ENCODE measurements at regions not wholly inside any gene's neighbourhood (a gene's known extent, or its start where the extent isn't known, plus 50 kb on each side); places are given as distances from the start of the nearest gene placed in this dataset.
A peak's percentile ranks its signal among the peaks of the same experiment; 100 is the strongest.

DNA sequence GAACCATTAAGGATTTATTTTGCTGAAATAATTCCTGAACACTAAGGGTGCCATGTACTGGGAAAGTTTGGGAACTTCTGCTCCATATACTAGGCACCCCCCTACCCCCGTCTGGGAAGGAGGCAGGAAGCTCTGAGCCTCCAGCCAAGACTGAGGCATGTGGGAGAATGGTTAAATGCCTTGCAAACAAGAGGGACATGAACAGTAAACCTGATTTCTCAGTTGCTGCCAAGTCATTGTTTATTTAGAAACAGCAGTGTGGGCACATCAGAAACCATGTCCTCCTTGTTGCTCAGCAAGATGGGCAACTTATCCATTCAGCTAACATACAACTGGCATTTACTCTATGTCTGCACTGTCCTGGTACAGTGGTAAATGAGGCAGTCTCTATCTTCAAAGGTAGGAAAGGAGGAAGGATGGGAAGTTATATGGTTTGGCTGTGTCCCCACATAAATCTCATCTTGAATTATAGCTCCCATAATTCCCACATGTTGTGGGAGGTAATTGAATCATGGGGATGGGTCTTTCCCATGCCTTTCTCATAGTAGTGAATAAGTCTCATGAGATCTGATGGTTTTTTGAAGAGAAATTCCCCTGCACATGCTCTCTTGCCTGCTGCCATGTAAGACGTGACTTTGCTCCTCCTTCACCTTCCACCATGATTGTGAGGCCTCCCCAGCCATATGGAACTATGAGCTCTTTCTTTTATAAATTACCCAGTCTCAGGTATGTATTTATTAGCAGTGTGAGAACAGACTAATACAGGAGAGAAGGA, 459.1 kb downstream of the MIAT start:
- H3K4me1 ChIP-seq: peaks cover 4 to 33% (median 16%) of the 10 kb centered on the region in 4 donors
- H3K27me3 ChIP-seq: no peaks in the 10 kb centered on the region
- H3K36me3 ChIP-seq: no peaks in the 10 kb centered on the region
- intact Hi-C loops (cut with DNase I; ENCODE audit: low total_unique reads): no loop called here
- peaks cover 0 to 9% (median 4%) of the 10 kb centered on the region in 4 donors for H3K9me3 ChIP-seq
- 34 to 64% (median 41%) methylated on average over 2 of the region's 2 CpGs for WGBS, 5 donors
- H3K27ac ChIP-seq: peak overlapping the region in 3 of 5 donors; percentile 10 to 66 (median 56)
- no peak overlapping the region for H3K4me3 ChIP-seq
- DNase-seq: no peak
- no peak for TF ChIP-seq POLR2A (IDR thresholded peaks at IDR 0.05)
- TF ChIP-seq POLR2AphosphoS5 (IDR thresholded peaks at IDR 0.05): peak in 1 of 3 donors; percentile 10

DNA sequence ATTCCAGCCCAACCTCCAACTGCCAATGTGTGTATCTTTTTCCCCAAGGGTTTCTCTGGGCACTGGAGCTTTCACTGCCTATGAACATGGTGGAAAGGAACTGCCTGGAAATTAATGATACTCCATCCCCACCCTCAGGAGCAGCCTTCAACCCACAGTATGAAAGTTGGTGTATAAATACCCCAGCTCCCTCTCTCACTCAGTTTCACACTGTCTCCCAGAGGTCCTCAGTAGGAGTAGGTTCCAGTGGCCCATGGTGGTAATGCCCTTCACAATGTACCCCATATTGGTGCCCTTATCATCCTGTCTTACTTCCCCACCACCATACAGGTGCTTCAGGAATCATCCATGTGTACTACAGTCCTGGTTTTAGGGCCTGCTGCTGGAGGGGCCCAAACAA, 462.6 kb downstream of the MIAT start:
- no peak for DNase-seq
- Histone ChIP-seq H3K27me3 (no peaks in the 10 kb centered on the region), H3K9me3 (peaks cover 0 to 9% (median 4%) of the 10 kb centered on the region in 4 donors), H3K4me1 (peaks cover 0 to 21% (median 12%) of the 10 kb centered on the region in 4 donors), H3K27ac (no peak overlapping the region), H3K4me3 (no peak overlapping the region), H3K36me3 (no peaks in the 10 kb centered on the region)
- intact Hi-C loops (cut with DNase I; ENCODE audit: low total_unique reads): no loop called here
- no peak for TF ChIP-seq EP300 (IDR thresholded peaks at IDR 0.05)
- TF ChIP-seq, protein P1, sequence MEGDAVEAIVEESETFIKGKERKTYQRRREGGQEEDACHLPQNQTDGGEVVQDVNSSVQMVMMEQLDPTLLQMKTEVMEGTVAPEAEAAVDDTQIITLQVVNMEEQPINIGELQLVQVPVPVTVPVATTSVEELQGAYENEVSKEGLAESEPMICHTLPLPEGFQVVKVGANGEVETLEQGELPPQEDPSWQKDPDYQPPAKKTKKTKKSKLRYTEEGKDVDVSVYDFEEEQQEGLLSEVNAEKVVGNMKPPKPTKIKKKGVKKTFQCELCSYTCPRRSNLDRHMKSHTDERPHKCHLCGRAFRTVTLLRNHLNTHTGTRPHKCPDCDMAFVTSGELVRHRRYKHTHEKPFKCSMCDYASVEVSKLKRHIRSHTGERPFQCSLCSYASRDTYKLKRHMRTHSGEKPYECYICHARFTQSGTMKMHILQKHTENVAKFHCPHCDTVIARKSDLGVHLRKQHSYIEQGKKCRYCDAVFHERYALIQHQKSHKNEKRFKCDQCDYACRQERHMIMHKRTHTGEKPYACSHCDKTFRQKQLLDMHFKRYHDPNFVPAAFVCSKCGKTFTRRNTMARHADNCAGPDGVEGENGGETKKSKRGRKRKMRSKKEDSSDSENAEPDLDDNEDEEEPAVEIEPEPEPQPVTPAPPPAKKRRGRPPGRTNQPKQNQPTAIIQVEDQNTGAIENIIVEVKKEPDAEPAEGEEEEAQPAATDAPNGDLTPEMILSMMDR (IDR thresholded peaks at IDR 0.05): no peak
- no peak for TF ChIP-seq POLR2AphosphoS5 (IDR thresholded peaks at IDR 0.05)
- no peak for TF ChIP-seq POLR2A (IDR thresholded peaks at IDR 0.05)

DNA sequence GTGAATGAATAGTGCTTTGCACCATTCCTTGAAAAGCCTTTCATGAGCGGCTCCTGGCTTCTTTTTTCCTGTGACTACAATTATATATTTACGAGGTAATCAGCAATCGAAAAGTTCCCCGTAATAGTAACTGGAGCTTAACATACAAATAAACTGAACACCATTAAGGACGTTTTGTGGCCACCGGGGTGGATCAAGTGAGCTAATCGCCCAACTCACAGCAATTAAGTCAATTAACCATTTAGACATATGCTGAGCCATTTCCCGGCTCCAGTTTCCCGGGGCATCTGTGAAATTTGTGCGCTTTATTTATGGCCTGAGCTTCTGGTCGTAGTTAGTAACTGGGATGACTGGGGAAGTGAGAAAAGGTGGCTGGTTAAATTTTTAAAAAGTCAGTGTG, 465.2 kb downstream of the MIAT start:
- 80 to 92% (median 87%) methylated on average over 11 of the region's 11 CpGs for WGBS, 5 donors

DNA sequence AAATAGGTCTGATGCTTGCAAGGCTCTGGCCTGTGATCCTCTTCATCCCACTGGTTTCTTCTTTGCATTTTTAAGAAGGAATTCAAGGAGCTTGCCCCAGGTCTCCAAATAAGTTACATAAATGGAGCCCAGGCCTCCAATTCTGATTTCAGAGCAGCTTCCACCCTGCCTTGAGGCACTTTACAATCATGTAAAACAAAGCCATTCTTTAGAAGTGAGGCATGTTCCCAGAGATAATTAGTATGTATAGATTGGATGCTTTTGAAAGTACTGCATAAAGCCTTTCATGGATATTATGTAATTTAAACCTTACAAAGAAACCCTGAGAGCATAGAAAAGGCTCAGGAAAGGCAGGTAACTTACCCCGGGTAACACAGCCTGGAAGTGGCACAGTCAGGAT, 466.5 kb downstream of the MIAT start:
- 67 to 92% (median 87%) methylated on average over 1 of the region's 1 CpG for WGBS, 5 donors
- DNase-seq: no peak
- no peak for TF ChIP-seq POLR2AphosphoS5 (IDR thresholded peaks at IDR 0.05)
- TF ChIP-seq, protein P1 (IDR thresholded peaks at IDR 0.05): no peak
- TF ChIP-seq POLR2A (IDR thresholded peaks at IDR 0.05): no peak
- no peak for TF ChIP-seq EP300 (IDR thresholded peaks at IDR 0.05)
- Histone ChIP-seq H3K4me1 (peaks cover 0 to 19% (median 12%) of the 10 kb centered on the region in 4 donors), H3K9me3 (peaks cover 0 to 9% (median 4%) of the 10 kb centered on the region in 4 donors), H3K36me3 (no peaks in the 10 kb centered on the region), H3K27me3 (peaks cover 0 to 8% (median 4%) of the 10 kb centered on the region in 3 donors), H3K27ac (peak overlapping the region in 4 of 5 donors; percentile 25 to 63 (median 55)), H3K4me3 (no peak overlapping the region)
- intact Hi-C loops (cut with DNase I; ENCODE audit: low total_unique reads): no loop called here

More for the DNA sequence above, 465.2 kb downstream of the MIAT start:
- Histone ChIP-seq H3K27me3 (no peaks in the 10 kb centered on the region), H3K4me1 (peaks cover 0 to 12% (median 6%) of the 10 kb centered on the region in 4 donors), H3K36me3 (no peaks in the 10 kb centered on the region), H3K27ac (no peak overlapping the region), H3K9me3 (peaks cover 0 to 9% (median 4%) of the 10 kb centered on the region in 4 donors), H3K4me3 (no peak overlapping the region)
- TF ChIP-seq EP300 (IDR thresholded peaks at IDR 0.05) (no peak), POLR2A (IDR thresholded peaks at IDR 0.05) (no peak), POLR2AphosphoS5 (IDR thresholded peaks at IDR 0.05) (no peak)
- TF ChIP-seq, protein P1 (IDR thresholded peaks at IDR 0.05): no peak
- no peak for DNase-seq
- intact Hi-C loops (cut with DNase I; ENCODE audit: low total_unique reads): no loop called here

Measured in stomach (tissue), 8 donors.